H1 (cell line): ENCODE measurements at regions not wholly inside any gene's neighbourhood (a gene's known extent, or its start where the extent isn't known, plus 50 kb on each side); places are given as distances from the start of the nearest gene placed in this dataset.

Experiments used
- CTCF ChIA-PET: fragments of 300-600 bp; sonication (Branson Sonifier 250); formaldehyde crosslinking; loops from one replicate; lab custom pipeline; 2021; ENCODE audit not compliant: partially characterized antibody; lab: Charles Lee
- POLR2A ChIA-PET: fragments of 300-600 bp; sonication (Branson Sonifier 250); formaldehyde crosslinking; loops from one replicate; lab custom pipeline; 2021; ENCODE audit warnings: inconsistent platforms; ENCODE audit not compliant: partially characterized antibody; lab: Charles Lee
- DNase-seq, 2 experiments: peaks; one replicate each; pipeline versions ENCODE4 v3.0.0 to v3.0.0-alpha.2; 2010 to 2022; ENCODE audit warnings: low spot score in 2 of 2, low read depth in 1 of 2, mixed read lengths in 1 of 2
- FAIRE-seq: peaks from 2 replicates; lab custom pipeline; 2011; peaks lifted over from hg19 to GRCh38; lab: Jason Lieb, UNC
- H2AFZ ChIP-seq: 2 replicates; pipeline ENCODE4 v1.8.1; 2012; ENCODE audit warnings: low read length, inconsistent platforms
- H2AK5ac ChIP-seq: 2 replicates; pipeline ENCODE4 v1.6.1; 2013; ENCODE audit warnings: low read depth, low read length
- H2BK120ac ChIP-seq: replicated peaks from 2 replicates; pipeline ENCODE3; 2013; ENCODE audit warnings: low read depth, low read length, inconsistent platforms
- H2BK12ac ChIP-seq: 2 replicates; pipeline ENCODE4 v1.6.1; 2013; ENCODE audit warnings: low read depth, low read length
- H2BK15ac ChIP-seq: 2 replicates; pipeline ENCODE4 v1.6.1; 2013; ENCODE audit warnings: low read length
- H2BK20ac ChIP-seq: 2 replicates; pipeline ENCODE4 v1.6.1; 2013; ENCODE audit warnings: low read length
- H2BK5ac ChIP-seq: 2 replicates; pipeline ENCODE4 v1.6.1; 2013; ENCODE audit warnings: low read depth, low read length
- H3K14ac ChIP-seq: 2 replicates; pipeline ENCODE4 v1.6.1; 2013; ENCODE audit warnings: inconsistent platforms; ENCODE audit not compliant: insufficient read length
- H3K18ac ChIP-seq: 2 replicates; pipeline ENCODE4 v1.6.1; 2013; ENCODE audit warnings: low read length; ENCODE audit errors: extremely low read depth
- H3K23ac ChIP-seq: 2 replicates; pipeline ENCODE4 v1.6.1; 2013; ENCODE audit warnings: inconsistent platforms; ENCODE audit not compliant: insufficient read length
- H3K23me2 ChIP-seq: 2 replicates; pipeline ENCODE4 v1.6.1; 2013; ENCODE audit warnings: low read depth, low read length
- H3K27ac ChIP-seq: 2 replicates; pipeline ENCODE4 v1.6.1; 2011; ENCODE audit warnings: low read depth, low read length, inconsistent platforms
- H3K27me3 ChIP-seq, 4 experiments: replicated peaks in 1 of 4; 1 replicate in 1 of 4; 2 replicates in 3 of 4; pipeline versions ENCODE4 v1.6.1 to v1.8.1; 2011 to 2013; ENCODE audit warnings: low read length in 3 of 4, mild to moderate bottlenecking in 3 of 4, inconsistent platforms in 2 of 4, mixed read lengths in 2 of 4, moderate library complexity in 1 of 4; ENCODE audit not compliant: control insufficient read depth in 3 of 4, insufficient read depth in 3 of 4; ENCODE audit errors: extremely low read depth in 1 of 4
- H3K36me3 ChIP-seq, 4 experiments: 2 replicates each; pipeline versions ENCODE4 v1.6.1 to v1.8.1; 2011 to 2013; ENCODE audit warnings: mild to moderate bottlenecking in 4 of 4, low read length in 3 of 4, moderate library complexity in 2 of 4, control low read depth in 1 of 4, inconsistent platforms in 1 of 4; ENCODE audit not compliant: insufficient read depth in 4 of 4, control insufficient read depth in 2 of 4
- H3K4ac ChIP-seq: replicated peaks from 2 replicates; pipeline ENCODE3; 2013; ENCODE audit warnings: low read length, low read depth, mixed read lengths, inconsistent platforms; ENCODE audit not compliant: insufficient read length
- H3K4me1 ChIP-seq, 4 experiments: replicated peaks in 1 of 4; 1 replicate in 1 of 4; 2 replicates in 3 of 4; pipeline versions ENCODE4 v1.6.1 to v1.8.1; 2011 to 2013; ENCODE audit warnings: low read length in 3 of 4, inconsistent platforms in 2 of 4, mixed read lengths in 1 of 4; ENCODE audit not compliant: insufficient read depth in 4 of 4, control insufficient read depth in 3 of 4
- H3K4me2 ChIP-seq, 2 experiments: 2 replicates each; pipeline versions ENCODE4 v1.6.1 to v1.8.1; 2011 to 2013; ENCODE audit warnings: low read depth in 2 of 2, low read length in 2 of 2, control low read depth in 1 of 2, inconsistent platforms in 1 of 2, mild to moderate bottlenecking in 1 of 2; ENCODE audit not compliant: insufficient read depth in 1 of 2
- H3K4me3 ChIP-seq, 4 experiments: fragments of 200-600, 300-600 bp in 1 of 4; sonication (generic), shearing (Covaris generic), sonication (Bioruptor Twin) in 1 of 4; 2 replicates each; pipeline versions ENCODE4 v1.5.1 to v1.8.1; 2011 to 2016; ENCODE audit warnings: low read length in 4 of 4, low read depth in 3 of 4, control low read depth in 2 of 4, inconsistent platforms in 2 of 4, mild to moderate bottlenecking in 2 of 4, mixed read lengths in 1 of 4, moderate library complexity in 1 of 4; ENCODE audit not compliant: insufficient read depth in 2 of 4; ENCODE audit errors: extremely low read depth in 1 of 4
- H3K56ac ChIP-seq: replicated peaks from 2 replicates; pipeline ENCODE3; 2013; ENCODE audit warnings: low read depth, mild to moderate bottlenecking, mixed read lengths, low read length, inconsistent platforms; ENCODE audit not compliant: insufficient read length
- H3K79me1 ChIP-seq: 2 replicates; pipeline ENCODE4 v1.6.1; 2013; ENCODE audit warnings: low read depth, low read length, control low read depth
- H3K79me2 ChIP-seq, 2 experiments: 2 replicates each; pipeline versions ENCODE4 v1.6.1 to v1.8.1; 2012 to 2013; ENCODE audit warnings: low read length in 2 of 2, mild to moderate bottlenecking in 2 of 2, inconsistent platforms in 1 of 2; ENCODE audit not compliant: insufficient read depth in 2 of 2, control insufficient read depth in 1 of 2
- H3K9ac ChIP-seq, 4 experiments: replicated peaks in 1 of 4; 1 replicate in 1 of 4; 2 replicates in 3 of 4; pipeline versions ENCODE4 v1.6.1 to v1.8.1; 2011 to 2013; ENCODE audit warnings: low read depth in 3 of 4, low read length in 3 of 4, control low read depth in 2 of 4, mild to moderate bottlenecking in 2 of 4, moderate library complexity in 2 of 4, inconsistent platforms in 1 of 4; ENCODE audit errors: extremely low read depth in 1 of 4
- H3K9me3 ChIP-seq, 2 experiments: 2 replicates each; pipeline versions ENCODE4 v1.6.1 to v1.8.1; 2012 to 2013; ENCODE audit warnings: mild to moderate bottlenecking in 2 of 2, moderate library complexity in 2 of 2, control low read depth in 1 of 2, inconsistent platforms in 1 of 2, low read depth in 1 of 2, low read length in 1 of 2, mixed read lengths in 1 of 2; ENCODE audit not compliant: insufficient read depth in 2 of 2
- H4K20me1 ChIP-seq, 2 experiments: replicated peaks in 1 of 2; 2 replicates each; pipeline versions ENCODE3 to v1.8.1; 2011 to 2013; ENCODE audit warnings: inconsistent platforms in 2 of 2, low read length in 2 of 2, mild to moderate bottlenecking in 1 of 2; ENCODE audit not compliant: insufficient read depth in 2 of 2, control insufficient read depth in 1 of 2
- H4K5ac ChIP-seq: 2 replicates; pipeline ENCODE4 v1.6.1; 2013; ENCODE audit warnings: low read length, low read depth, mixed read lengths, inconsistent platforms; ENCODE audit not compliant: insufficient read length
- H4K8ac ChIP-seq: 2 replicates; pipeline ENCODE4 v1.8.0; 2013; ENCODE audit warnings: mild to moderate bottlenecking, moderate library complexity, low read length, inconsistent platforms; ENCODE audit not compliant: insufficient read depth; ENCODE audit errors: extremely low read depth
- H4K91ac ChIP-seq: replicated peaks from 2 replicates; pipeline ENCODE3; 2013; ENCODE audit warnings: low read length, mixed read lengths, inconsistent platforms; ENCODE audit not compliant: insufficient read length
- CBX8 ChIP-seq: fragments of 300-800, 300-1000 bp; sonication (generic); IDR thresholded peaks from 2 replicates; pipeline ENCODE4 v1.7.1; 2016; ENCODE audit warnings: low read depth, low read length, borderline replicate concordance
- CHD2 ChIP-seq: IDR thresholded peaks from 2 replicates; pipeline ENCODE4 v1.6.1; 2012; ENCODE audit warnings: low read length, improper control_type of control experiment
- CREB1 ChIP-seq: IDR thresholded peaks from 2 replicates; pipeline ENCODE4 v1.6.1; 2012; ENCODE audit warnings: inconsistent platforms
- EP300 ChIP-seq, 2 experiments: IDR thresholded peaks; 1 replicate in 1 of 2; 2 replicates in 1 of 2; pipeline ENCODE4 v1.6.1; 2011 to 2012; ENCODE audit warnings: low read depth in 2 of 2, low read length in 2 of 2, mild to moderate bottlenecking in 2 of 2, borderline replicate concordance in 1 of 2, inconsistent platforms in 1 of 2, moderate library complexity in 1 of 2
- RXRA ChIP-seq: IDR thresholded peaks from 2 replicates; pipeline ENCODE4 v1.6.1; 2011; ENCODE audit warnings: low read depth, mild to moderate bottlenecking, low read length, moderate library complexity; ENCODE audit not compliant: insufficient read depth
- SAP30 ChIP-seq: fragments of 300-600 bp; sonication (generic); IDR thresholded peaks from 2 replicates; pipeline ENCODE4 v1.7.1; 2012; ENCODE audit warnings: low read length, moderate library complexity, mild to moderate bottlenecking, inconsistent platforms; ENCODE audit not compliant: insufficient read depth, insufficient replicate concordance
- SIN3A ChIP-seq, 2 experiments: IDR thresholded peaks in 1 of 2; conservative IDR thresholded peaks in 1 of 2; 2 replicates each; pipeline ENCODE4 v1.6.1; 2011 to 2012; ENCODE audit warnings: low read length in 2 of 2, improper control_type of control experiment in 1 of 2, low read depth in 1 of 2, mild to moderate bottlenecking in 1 of 2
- SRF ChIP-seq: IDR thresholded peaks from 2 replicates; pipeline ENCODE4 v1.6.1; 2011; ENCODE audit warnings: mild to moderate bottlenecking, low read depth, low read length, moderate library complexity
- ZNF274 ChIP-seq: IDR thresholded peaks from 2 replicates; pipeline ENCODE4 v1.7.0; 2012; ENCODE audit warnings: low read length, borderline replicate concordance; ENCODE audit errors: extremely low read depth
- WGBS, 2 experiments: shearing (Covaris generic) in 1 of 2; methylation state at CpG; one replicate each; pipeline versions ENCODE4 v1.1.6 to v1.1.7; 2013 to 2015; ENCODE audit warnings: low lambda C conversion rate in 2 of 2, mixed read lengths in 2 of 2, inconsistent platforms in 1 of 2, low coverage in 1 of 2, missing lambda C conversion rate in 1 of 2; ENCODE audit not compliant: insufficient replicate concordance in 2 of 2, insufficient coverage in 1 of 2, insufficient read length in 1 of 2; ENCODE audit errors: extremely low coverage in 1 of 2, missing lambda C conversion rate in 1 of 2; 5-methylcytosine and 5-hydroxymethylcytosine counted together
- TF ChIP-seq, protein P1 (sequence below), 3 experiments: IDR thresholded peaks; 1 replicate in 2 of 3; 2 replicates in 1 of 3; pipeline versions ENCODE4 v1.5.1 to v1.6.1; 2011; ENCODE audit warnings: low read length in 3 of 3, mild to moderate bottlenecking in 3 of 3, inconsistent platforms in 2 of 3, low read depth in 1 of 3, moderate library complexity in 1 of 3; ENCODE audit not compliant: insufficient read depth in 1 of 3; ENCODE audit errors: control extremely low read depth in 1 of 3
- TF ChIP-seq, protein P2 (sequence below): IDR thresholded peaks from 2 replicates; pipeline ENCODE4 v1.6.1; 2012; ENCODE audit warnings: inconsistent platforms

DNA sequence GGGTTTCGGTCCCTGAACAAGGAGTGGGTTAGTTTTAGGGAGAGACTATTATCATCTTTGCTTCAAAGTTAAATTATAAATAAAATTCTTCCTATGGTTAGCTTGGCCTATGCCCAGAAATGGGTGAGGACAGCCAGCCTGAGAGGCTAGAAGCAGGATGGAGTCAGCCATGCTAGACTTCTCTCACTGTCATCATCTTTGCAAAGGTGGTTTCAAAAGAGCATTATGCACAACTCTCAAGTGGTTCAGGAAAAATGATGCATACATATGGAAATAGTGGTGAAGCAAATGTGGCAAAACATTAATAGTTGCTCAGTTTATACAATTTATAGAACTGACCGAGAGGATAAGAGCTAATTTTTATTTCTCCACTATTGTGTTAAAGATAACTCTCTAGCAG lies 124.3 kb upstream of the FOXN2 start:
- Histone ChIP-seq H4K5ac (no peak overlapping the region), H3K27ac (no peak overlapping the region), H2BK120ac (no peak overlapping the region), H4K91ac (no peak overlapping the region), H2BK5ac (no peak overlapping the region), H3K4ac (no peak overlapping the region), H3K9ac (no peak overlapping the region), H3K9me3 (no peaks in the 10 kb centered on the region), H3K79me2 (no peaks in the 10 kb centered on the region), H3K23me2 (no peaks in the 10 kb centered on the region), H2BK20ac (no peak overlapping the region), H3K4me1 (peaks cover 0 to 5% (median 2%) of the 10 kb centered on the region in 4 experiments; a peak in 2 of 7 replicates), H2AFZ (no peak overlapping the region), H2BK12ac (no peak overlapping the region), H3K4me2 (no peak overlapping the region), H3K36me3 (no peaks in the 10 kb centered on the region), H4K8ac (no peak overlapping the region), H3K27me3 (no peaks in the 10 kb centered on the region; a peak in 1 of 7 replicates), H3K18ac (no peak overlapping the region), H2BK15ac (no peak overlapping the region), H3K23ac (no peak overlapping the region), H3K56ac (no peak overlapping the region), H3K79me1 (no peaks in the 10 kb centered on the region), H3K14ac (no peak overlapping the region), H2AK5ac (no peak overlapping the region), H3K4me3 (no peak overlapping the region), H4K20me1 (no peaks in the 10 kb centered on the region)
- no peak for FAIRE-seq
- POLR2A ChIA-PET, result no interaction called here
- DNase-seq, result no peak
- CTCF ChIA-PET, result no interaction called here
- WGBS, 2 experiments, result 88% methylated on average over 2 of the region's 2 CpGs; no CpG with 5 or more reads in 1 of the 2 experiments
- TF ChIP-seq SAP30, result no peak
- TF ChIP-seq, protein P1, sequence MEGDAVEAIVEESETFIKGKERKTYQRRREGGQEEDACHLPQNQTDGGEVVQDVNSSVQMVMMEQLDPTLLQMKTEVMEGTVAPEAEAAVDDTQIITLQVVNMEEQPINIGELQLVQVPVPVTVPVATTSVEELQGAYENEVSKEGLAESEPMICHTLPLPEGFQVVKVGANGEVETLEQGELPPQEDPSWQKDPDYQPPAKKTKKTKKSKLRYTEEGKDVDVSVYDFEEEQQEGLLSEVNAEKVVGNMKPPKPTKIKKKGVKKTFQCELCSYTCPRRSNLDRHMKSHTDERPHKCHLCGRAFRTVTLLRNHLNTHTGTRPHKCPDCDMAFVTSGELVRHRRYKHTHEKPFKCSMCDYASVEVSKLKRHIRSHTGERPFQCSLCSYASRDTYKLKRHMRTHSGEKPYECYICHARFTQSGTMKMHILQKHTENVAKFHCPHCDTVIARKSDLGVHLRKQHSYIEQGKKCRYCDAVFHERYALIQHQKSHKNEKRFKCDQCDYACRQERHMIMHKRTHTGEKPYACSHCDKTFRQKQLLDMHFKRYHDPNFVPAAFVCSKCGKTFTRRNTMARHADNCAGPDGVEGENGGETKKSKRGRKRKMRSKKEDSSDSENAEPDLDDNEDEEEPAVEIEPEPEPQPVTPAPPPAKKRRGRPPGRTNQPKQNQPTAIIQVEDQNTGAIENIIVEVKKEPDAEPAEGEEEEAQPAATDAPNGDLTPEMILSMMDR (IDR thresholded peaks at IDR 0.05; ENCODE audit: control extremely low read depth in 1 of 3, insufficient read depth in 1 of 3, low read depth in 1 of 3, low read length in 3 of 3), result no peak
- TF ChIP-seq, protein P2, sequence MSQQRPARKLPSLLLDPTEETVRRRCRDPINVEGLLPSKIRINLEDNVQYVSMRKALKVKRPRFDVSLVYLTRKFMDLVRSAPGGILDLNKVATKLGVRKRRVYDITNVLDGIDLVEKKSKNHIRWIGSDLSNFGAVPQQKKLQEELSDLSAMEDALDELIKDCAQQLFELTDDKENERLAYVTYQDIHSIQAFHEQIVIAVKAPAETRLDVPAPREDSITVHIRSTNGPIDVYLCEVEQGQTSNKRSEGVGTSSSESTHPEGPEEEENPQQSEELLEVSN, result no peak
- no peak for TF ChIP-seq SRF
- no peak for TF ChIP-seq RXRA
- no peak for TF ChIP-seq CREB1
- no peak for TF ChIP-seq SIN3A (conservative IDR thresholded peaks at IDR 0.05 in 1 of 2, IDR thresholded peaks at IDR 0.05 in 1 of 2; ENCODE audit: low read depth in 1 of 2, low read length in 2 of 2)
- no peak for TF ChIP-seq EP300 (IDR thresholded peaks at IDR 0.05; ENCODE audit: borderline replicate concordance in 1 of 2, low read depth in 2 of 2, low read length in 2 of 2)
- TF ChIP-seq CHD2, result no peak
- no peak for TF ChIP-seq ZNF274
- TF ChIP-seq CBX8, result no peak
